H1 (cell line): ENCODE measurements at regions not wholly inside any gene's neighbourhood (a gene's known extent, or its start where the extent isn't known, plus 50 kb on each side); places are given as distances from the start of the nearest gene placed in this dataset. TPM values are rescaled to one million over a fixed set of nuclear protein-coding genes. Genes with fewer than 3 reads are reported as not detected.

Experiments used
- small RNA-seq: library from polyadenylated mRNA; stranded (forward); fragments of <200 nt; extraction: miRNeasy Mini kit (QIAGEN cat#:217004); gene quantifications from one replicate; pipeline ENCODE3, GENCODE V24; 2013; ENCODE audit not compliant: insufficient read depth

Small RNA genes lying in the stretch of these regions (small RNA-seq; reads per million reads assigned to genes)
- gene RF00019 = not detected
